CD4-positive, alpha-beta T cell treated with Interferon gamma for 1 hour (primary cell): ENCODE measurements at regions not wholly inside any gene's neighbourhood (a gene's known extent, or its start where the extent isn't known, plus 50 kb on each side); places are given as distances from the start of the nearest gene placed in this dataset.

ENCODE experiments used
- DNase-seq: peaks from one replicate; pipeline ENCODE4 v3.0.0-alpha.2; 2020

GRCh38 chr19:31670931-31671330 is 321.7 kb upstream of the TSHZ3 start:
- no peak for DNase-seq

GRCh38 chr19:31671411-31672035 is 322.3 kb upstream of the TSHZ3 start:
- no peak for DNase-seq

GRCh38 chr19:31674503-31675192 is 325.4 kb upstream of the TSHZ3 start:
- no peak for DNase-seq

- no peak for DNase-seq
These were observed 326.1 kb upstream of the TSHZ3 start for GRCh38 chr19:31675193-31675913.

- DNase-seq = no peak
These were observed 327.2 kb upstream of the TSHZ3 start for GRCh38 chr19:31676271-31677004.

- DNase-seq = no peak
These were observed 329.2 kb upstream of the TSHZ3 start for GRCh38 chr19:31678421-31678820.

GRCh38 chr19:31681121-31681520 is 331.9 kb upstream of the TSHZ3 start:
- DNase-seq = no peak

- DNase-seq = no peak
These were observed 344.1 kb upstream of the TSHZ3 start for GRCh38 chr19:31693131-31693932.

- no peak for DNase-seq
These were observed 344.7 kb upstream of the TSHZ3 start for GRCh38 chr19:31693933-31694269.

GRCh38 chr19:31694761-31695160 is 345.5 kb upstream of the TSHZ3 start:
- DNase-seq = no peak

- no peak for DNase-seq
These were observed 350.2 kb upstream of the TSHZ3 start for GRCh38 chr19:31699421-31699820.

GRCh38 chr19:31701146-31701545 is 351.9 kb upstream of the TSHZ3 start:
- no peak for DNase-seq

GRCh38 chr19:31705656-31706055 is 356.4 kb upstream of the TSHZ3 start:
- DNase-seq = no peak

GRCh38 chr19:31706131-31706530 is 356.9 kb upstream of the TSHZ3 start:
- no peak for DNase-seq

GRCh38 chr19:31706691-31707620 is 357.7 kb upstream of the TSHZ3 start:
- DNase-seq = no peak

GRCh38 chr19:31708520-31708919 is 359.3 kb upstream of the TSHZ3 start:
- no peak for DNase-seq

GRCh38 chr19:31709476-31709875 is 360.2 kb upstream of the TSHZ3 start:
- no peak for DNase-seq

GRCh38 chr19:31715249-31715945 is 366.2 kb upstream of the TSHZ3 start:
- DNase-seq = no peak

GRCh38 chr19:31716826-31717225 is 367.6 kb upstream of the TSHZ3 start:
- no peak for DNase-seq

- DNase-seq = no peak
These were observed 368.2 kb upstream of the TSHZ3 start for GRCh38 chr19:31717269-31717923.
